ENCODE measurements at regions not wholly inside any gene's neighbourhood (a gene's known extent, or its start where the extent isn't known, plus 50 kb on each side); places are given as distances from the start of the nearest gene placed in this dataset.
A peak's percentile ranks its signal among the peaks of the same experiment; 100 is the strongest.

- H3K4me3 ChIP-seq (ENCODE audit: low read length), result no peak overlapping the region
- peaks cover 15% of the 10 kb centered on the region for H3K4me1 ChIP-seq (ENCODE audit: control insufficient read depth, insufficient read depth, low read length)
- no peak overlapping the region for H3K9ac ChIP-seq (ENCODE audit: low read depth, low read length)
- no peaks in the 10 kb centered on the region for H3K27me3 ChIP-seq (ENCODE audit: control insufficient read depth, insufficient read depth, low read length)
- H3K36me3 ChIP-seq (ENCODE audit: insufficient read depth, low read length), result no peaks in the 10 kb centered on the region
- H3K9me3 ChIP-seq (replicated peaks; ENCODE audit: low read length), result no peaks in the 10 kb centered on the region
- H3K4me2 ChIP-seq (ENCODE audit: low read length), result no peak overlapping the region
These were observed 552.6 kb upstream of the CBLB start for GRCh38 chr3:106421426-106421825.

- peaks cover 15% of the 10 kb centered on the region for H3K4me1 ChIP-seq (ENCODE audit: control insufficient read depth, insufficient read depth, low read length)
- no peak overlapping the region for H3K9ac ChIP-seq (ENCODE audit: low read depth, low read length)
- no peaks in the 10 kb centered on the region for H3K27me3 ChIP-seq (ENCODE audit: control insufficient read depth, insufficient read depth, low read length)
- H3K4me3 ChIP-seq (ENCODE audit: low read length), result no peak overlapping the region
- no peaks in the 10 kb centered on the region for H3K9me3 ChIP-seq (replicated peaks; ENCODE audit: low read length)
- H3K4me2 ChIP-seq (ENCODE audit: low read length), result no peak overlapping the region
- no peaks in the 10 kb centered on the region for H3K36me3 ChIP-seq (ENCODE audit: insufficient read depth, low read length)
These were observed 553.1 kb upstream of the CBLB start for GRCh38 chr3:106421909-106422308.

- Histone ChIP-seq H3K4me1 (ENCODE audit: control insufficient read depth, insufficient read depth, low read length) (peaks cover 22% of the 10 kb centered on the region), H3K9ac (ENCODE audit: low read depth, low read length) (no peak overlapping the region), H3K4me2 (ENCODE audit: low read length) (no peak overlapping the region), H3K9me3 (replicated peaks; ENCODE audit: low read length) (no peaks in the 10 kb centered on the region), H3K4me3 (ENCODE audit: low read length) (no peak overlapping the region), H3K36me3 (ENCODE audit: insufficient read depth, low read length) (no peaks in the 10 kb centered on the region), H3K27me3 (ENCODE audit: control insufficient read depth, insufficient read depth, low read length) (no peaks in the 10 kb centered on the region)
These were observed 554.8 kb upstream of the CBLB start for GRCh38 chr3:106423321-106424225.

GRCh38 chr3:106425026-106425425, 556.2 kb upstream of the CBLB start:
- Histone ChIP-seq H3K9me3 (replicated peaks; ENCODE audit: low read length) (no peaks in the 10 kb centered on the region), H3K4me2 (ENCODE audit: low read length) (peak overlapping the region; percentile 46), H3K36me3 (ENCODE audit: insufficient read depth, low read length) (no peaks in the 10 kb centered on the region), H3K9ac (ENCODE audit: low read depth, low read length) (peak overlapping the region; percentile 20), H3K4me3 (ENCODE audit: low read length) (no peak overlapping the region), H3K4me1 (ENCODE audit: control insufficient read depth, insufficient read depth, low read length) (peaks cover 30% of the 10 kb centered on the region), H3K27me3 (ENCODE audit: control insufficient read depth, insufficient read depth, low read length) (no peaks in the 10 kb centered on the region)

GRCh38 chr3:106425916-106426315, 557.1 kb upstream of the CBLB start:
- no peaks in the 10 kb centered on the region for H3K27me3 ChIP-seq (ENCODE audit: control insufficient read depth, insufficient read depth, low read length)
- peaks cover 30% of the 10 kb centered on the region for H3K4me1 ChIP-seq (ENCODE audit: control insufficient read depth, insufficient read depth, low read length)

GRCh38 chr3:106428565-106428994, 559.8 kb upstream of the CBLB start:
- H3K4me2 ChIP-seq (ENCODE audit: low read length), result peak overlapping the region; percentile 16
- H3K9me3 ChIP-seq (replicated peaks; ENCODE audit: low read length), result no peaks in the 10 kb centered on the region
- H3K4me3 ChIP-seq (ENCODE audit: low read length), result no peak overlapping the region
- peaks cover 27% of the 10 kb centered on the region for H3K4me1 ChIP-seq (ENCODE audit: control insufficient read depth, insufficient read depth, low read length)
- no peaks in the 10 kb centered on the region for H3K27me3 ChIP-seq (ENCODE audit: control insufficient read depth, insufficient read depth, low read length)
- no peak overlapping the region for H3K9ac ChIP-seq (ENCODE audit: low read depth, low read length)
- H3K36me3 ChIP-seq (ENCODE audit: insufficient read depth, low read length), result no peaks in the 10 kb centered on the region

More at GRCh38 chr3:106425916-106426315, 557.1 kb upstream of the CBLB start:
- H3K9ac ChIP-seq (ENCODE audit: low read depth, low read length), result no peak overlapping the region
- H3K4me3 ChIP-seq (ENCODE audit: low read length), result no peak overlapping the region
- H3K4me2 ChIP-seq (ENCODE audit: low read length), result no peak overlapping the region
- no peaks in the 10 kb centered on the region for H3K36me3 ChIP-seq (ENCODE audit: insufficient read depth, low read length)
- no peaks in the 10 kb centered on the region for H3K9me3 ChIP-seq (replicated peaks; ENCODE audit: low read length)

- Histone ChIP-seq H3K4me3 (ENCODE audit: low read length) (no peak overlapping the region), H3K4me2 (ENCODE audit: low read length) (no peak overlapping the region)
These were observed 562.9 kb upstream of the CBLB start for GRCh38 chr3:106431721-106432120.

GRCh38 chr3:106435899-106436453, 567.2 kb upstream of the CBLB start:
- Histone ChIP-seq H3K4me1 (ENCODE audit: control insufficient read depth, insufficient read depth, low read length) (no peaks in the 10 kb centered on the region), H3K4me2 (ENCODE audit: low read length) (no peak overlapping the region), H3K27me3 (ENCODE audit: control insufficient read depth, insufficient read depth, low read length) (no peaks in the 10 kb centered on the region), H3K36me3 (ENCODE audit: insufficient read depth, low read length) (no peaks in the 10 kb centered on the region), H3K9ac (ENCODE audit: low read depth, low read length) (no peak overlapping the region), H3K4me3 (ENCODE audit: low read length) (no peak overlapping the region), H3K9me3 (replicated peaks; ENCODE audit: low read length) (no peaks in the 10 kb centered on the region)

More at GRCh38 chr3:106431721-106432120, 562.9 kb upstream of the CBLB start:
- Histone ChIP-seq H3K9ac (ENCODE audit: low read depth, low read length) (no peak overlapping the region), H3K27me3 (ENCODE audit: control insufficient read depth, insufficient read depth, low read length) (no peaks in the 10 kb centered on the region), H3K36me3 (ENCODE audit: insufficient read depth, low read length) (no peaks in the 10 kb centered on the region), H3K9me3 (replicated peaks; ENCODE audit: low read length) (no peaks in the 10 kb centered on the region), H3K4me1 (ENCODE audit: control insufficient read depth, insufficient read depth, low read length) (peaks cover 15% of the 10 kb centered on the region)

- Histone ChIP-seq H3K4me1 (ENCODE audit: control insufficient read depth, insufficient read depth, low read length) (no peaks in the 10 kb centered on the region), H3K4me3 (ENCODE audit: low read length) (no peak overlapping the region), H3K9me3 (replicated peaks; ENCODE audit: low read length) (no peaks in the 10 kb centered on the region), H3K27me3 (ENCODE audit: control insufficient read depth, insufficient read depth, low read length) (no peaks in the 10 kb centered on the region), H3K9ac (ENCODE audit: low read depth, low read length) (no peak overlapping the region), H3K4me2 (ENCODE audit: low read length) (no peak overlapping the region), H3K36me3 (ENCODE audit: insufficient read depth, low read length) (no peaks in the 10 kb centered on the region)
These were observed 570.1 kb upstream of the CBLB start for GRCh38 chr3:106438887-106439286.

- Histone ChIP-seq H3K4me3 (ENCODE audit: low read length) (no peak overlapping the region), H3K4me2 (ENCODE audit: low read length) (no peak overlapping the region), H3K4me1 (ENCODE audit: control insufficient read depth, insufficient read depth, low read length) (no peaks in the 10 kb centered on the region), H3K36me3 (ENCODE audit: insufficient read depth, low read length) (no peaks in the 10 kb centered on the region), H3K27me3 (ENCODE audit: control insufficient read depth, insufficient read depth, low read length) (no peaks in the 10 kb centered on the region), H3K9me3 (replicated peaks; ENCODE audit: low read length) (no peaks in the 10 kb centered on the region), H3K9ac (ENCODE audit: low read depth, low read length) (no peak overlapping the region)
These were observed 571.9 kb upstream of the CBLB start for GRCh38 chr3:106440672-106441071.

- H3K36me3 ChIP-seq (ENCODE audit: insufficient read depth, low read length), result no peaks in the 10 kb centered on the region
- no peaks in the 10 kb centered on the region for H3K9me3 ChIP-seq (replicated peaks; ENCODE audit: low read length)
- H3K27me3 ChIP-seq (ENCODE audit: control insufficient read depth, insufficient read depth, low read length), result no peaks in the 10 kb centered on the region
- no peaks in the 10 kb centered on the region for H3K4me1 ChIP-seq (ENCODE audit: control insufficient read depth, insufficient read depth, low read length)
- no peak overlapping the region for H3K4me2 ChIP-seq (ENCODE audit: low read length)
- no peak overlapping the region for H3K4me3 ChIP-seq (ENCODE audit: low read length)
- no peak overlapping the region for H3K9ac ChIP-seq (ENCODE audit: low read depth, low read length)
These were observed 577.5 kb upstream of the CBLB start for GRCh38 chr3:106446271-106446670.

Measured in skeletal muscle satellite cell (primary cell).